ENCODE measurements at regions not wholly inside any gene's neighbourhood (a gene's known extent, or its start where the extent isn't known, plus 50 kb on each side); places are given as distances from the start of the nearest gene placed in this dataset.

DNA sequence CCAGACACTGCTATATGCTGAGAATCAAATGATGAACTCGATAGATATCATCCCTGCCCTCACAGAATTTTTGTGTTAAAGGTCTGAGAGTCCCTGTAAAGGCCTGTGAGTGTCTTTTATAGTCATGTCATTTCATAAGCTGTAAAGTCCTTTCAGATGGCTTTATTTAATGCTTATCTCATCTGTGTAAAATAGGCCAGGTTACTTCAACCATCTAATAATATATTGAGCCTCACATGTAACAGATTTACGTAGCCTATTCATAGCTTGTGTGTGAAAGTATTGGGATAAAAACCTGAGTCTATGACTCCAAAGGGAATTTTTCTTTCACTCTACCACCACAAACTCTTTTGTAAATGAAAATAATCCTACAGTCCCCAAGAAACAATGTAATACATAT lies 672.0 kb upstream of the SYT4 start:
- no peaks in the 10 kb centered on the region for H3K4me1 ChIP-seq (ENCODE audit: control insufficient read depth, extremely low read depth, insufficient read depth, low read length)
- no peaks in the 10 kb centered on the region for H3K9me3 ChIP-seq (ENCODE audit: control insufficient read depth, insufficient read depth, low read depth, low read length)
- H3K27me3 ChIP-seq (ENCODE audit: control insufficient read depth, insufficient read depth, low read length): no peaks in the 10 kb centered on the region
- no peaks in the 10 kb centered on the region for H4K20me1 ChIP-seq (ENCODE audit: control insufficient read depth, extremely low read depth, insufficient read depth, low read length)
- no peaks in the 10 kb centered on the region for H3K36me3 ChIP-seq (ENCODE audit: control insufficient read depth, insufficient read depth, low read length)
- H3K9ac ChIP-seq (ENCODE audit: insufficient read depth, low read length): no peak overlapping the region
- TF ChIP-seq, protein P1, sequence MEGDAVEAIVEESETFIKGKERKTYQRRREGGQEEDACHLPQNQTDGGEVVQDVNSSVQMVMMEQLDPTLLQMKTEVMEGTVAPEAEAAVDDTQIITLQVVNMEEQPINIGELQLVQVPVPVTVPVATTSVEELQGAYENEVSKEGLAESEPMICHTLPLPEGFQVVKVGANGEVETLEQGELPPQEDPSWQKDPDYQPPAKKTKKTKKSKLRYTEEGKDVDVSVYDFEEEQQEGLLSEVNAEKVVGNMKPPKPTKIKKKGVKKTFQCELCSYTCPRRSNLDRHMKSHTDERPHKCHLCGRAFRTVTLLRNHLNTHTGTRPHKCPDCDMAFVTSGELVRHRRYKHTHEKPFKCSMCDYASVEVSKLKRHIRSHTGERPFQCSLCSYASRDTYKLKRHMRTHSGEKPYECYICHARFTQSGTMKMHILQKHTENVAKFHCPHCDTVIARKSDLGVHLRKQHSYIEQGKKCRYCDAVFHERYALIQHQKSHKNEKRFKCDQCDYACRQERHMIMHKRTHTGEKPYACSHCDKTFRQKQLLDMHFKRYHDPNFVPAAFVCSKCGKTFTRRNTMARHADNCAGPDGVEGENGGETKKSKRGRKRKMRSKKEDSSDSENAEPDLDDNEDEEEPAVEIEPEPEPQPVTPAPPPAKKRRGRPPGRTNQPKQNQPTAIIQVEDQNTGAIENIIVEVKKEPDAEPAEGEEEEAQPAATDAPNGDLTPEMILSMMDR (conservative IDR thresholded peaks at IDR 0.05 in 1 of 2, IDR thresholded peaks at IDR 0.05 in 1 of 2; ENCODE audit: low read depth in 1 of 2, low read length in 2 of 2): no peak
- TF ChIP-seq EZH2 (IDR thresholded peaks at IDR 0.05; ENCODE audit: low read length, missing control alignments): no peak
- H3K4me2 ChIP-seq (ENCODE audit: extremely low read depth, insufficient read depth, low read length): no peak overlapping the region
- no peak for DNase-seq (ENCODE audit: low read depth in 2 of 2)
- H3K27ac ChIP-seq (ENCODE audit: insufficient read depth, low read length): no peak overlapping the region
- no peaks in the 10 kb centered on the region for H3K79me2 ChIP-seq (ENCODE audit: control insufficient read depth, insufficient read depth, low read length)
- no peak overlapping the region for H2AFZ ChIP-seq (ENCODE audit: low read length)
- no peak overlapping the region for H3K4me3 ChIP-seq (replicated peaks in 1 of 4; ENCODE audit: control extremely low read depth in 1 of 4, insufficient read depth in 1 of 4, low read depth in 3 of 4, low read length in 4 of 4)

DNA sequence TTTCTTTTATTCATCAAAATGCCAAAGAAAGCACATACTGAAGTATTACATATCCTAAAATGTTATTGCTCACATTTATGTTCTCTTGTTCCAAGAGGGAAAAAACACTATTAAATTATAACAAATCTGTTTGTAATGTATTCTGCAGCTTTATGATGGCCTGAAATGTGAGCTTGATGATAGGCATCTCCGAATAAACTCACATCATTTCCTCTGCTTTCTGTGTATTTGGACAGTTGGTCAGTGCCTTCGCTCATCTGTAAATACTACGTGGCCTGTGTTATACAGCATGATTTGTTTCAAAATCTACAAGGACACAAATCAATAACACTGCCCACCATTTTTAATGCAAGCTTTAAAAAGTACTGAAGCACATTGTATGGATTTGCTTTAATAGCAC lies 672.8 kb upstream of the SYT4 start:
- H3K9ac ChIP-seq (ENCODE audit: insufficient read depth, low read length): no peak overlapping the region
- TF ChIP-seq, protein P1 (conservative IDR thresholded peaks at IDR 0.05 in 1 of 2, IDR thresholded peaks at IDR 0.05 in 1 of 2; ENCODE audit: low read depth in 1 of 2, low read length in 2 of 2): no peak
- no peak for TF ChIP-seq EZH2 (IDR thresholded peaks at IDR 0.05; ENCODE audit: low read length, missing control alignments)
- H4K20me1 ChIP-seq (ENCODE audit: control insufficient read depth, extremely low read depth, insufficient read depth, low read length): no peaks in the 10 kb centered on the region
- no peak for DNase-seq (ENCODE audit: low read depth in 2 of 2)
- H3K36me3 ChIP-seq (ENCODE audit: control insufficient read depth, insufficient read depth, low read length): no peaks in the 10 kb centered on the region
- no peaks in the 10 kb centered on the region for H3K27me3 ChIP-seq (ENCODE audit: control insufficient read depth, insufficient read depth, low read length)
- H2AFZ ChIP-seq (ENCODE audit: low read length): no peak overlapping the region
- H3K4me2 ChIP-seq (ENCODE audit: extremely low read depth, insufficient read depth, low read length): no peak overlapping the region
- no peaks in the 10 kb centered on the region for H3K79me2 ChIP-seq (ENCODE audit: control insufficient read depth, insufficient read depth, low read length)
- no peak overlapping the region for H3K4me3 ChIP-seq (replicated peaks in 1 of 4; ENCODE audit: control extremely low read depth in 1 of 4, insufficient read depth in 1 of 4, low read depth in 3 of 4, low read length in 4 of 4)
- no peaks in the 10 kb centered on the region for H3K9me3 ChIP-seq (ENCODE audit: control insufficient read depth, insufficient read depth, low read depth, low read length)
- H3K4me1 ChIP-seq (ENCODE audit: control insufficient read depth, extremely low read depth, insufficient read depth, low read length): no peaks in the 10 kb centered on the region
- H3K27ac ChIP-seq (ENCODE audit: insufficient read depth, low read length): no peak overlapping the region

DNA sequence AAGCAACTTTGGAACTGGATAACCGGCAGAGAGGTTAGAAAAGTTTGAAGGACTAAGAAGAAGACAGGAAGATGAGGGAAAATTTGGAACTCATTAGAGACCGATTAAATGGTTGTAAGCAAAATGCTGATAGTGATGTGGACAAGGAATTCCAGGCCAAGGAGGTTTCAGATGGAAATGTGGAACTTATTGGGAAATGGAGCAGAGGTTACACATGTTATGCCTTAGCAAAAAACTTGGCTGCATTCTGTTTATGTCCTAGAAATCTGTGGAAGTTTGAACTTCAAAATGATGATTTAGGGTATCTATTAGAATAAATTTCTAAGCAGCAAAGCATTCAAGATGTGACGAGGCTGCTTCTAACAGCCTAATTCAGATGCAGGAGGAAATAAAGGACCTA lies 675.1 kb upstream of the SYT4 start:
- Histone ChIP-seq H3K9me3 (ENCODE audit: control insufficient read depth, insufficient read depth, low read depth, low read length) (no peaks in the 10 kb centered on the region), H3K27me3 (ENCODE audit: control insufficient read depth, insufficient read depth, low read length) (no peaks in the 10 kb centered on the region), H3K27ac (ENCODE audit: insufficient read depth, low read length) (no peak overlapping the region), H3K36me3 (ENCODE audit: control insufficient read depth, insufficient read depth, low read length) (no peaks in the 10 kb centered on the region), H3K4me2 (ENCODE audit: extremely low read depth, insufficient read depth, low read length) (no peak overlapping the region), H3K4me3 (replicated peaks in 1 of 4; ENCODE audit: control extremely low read depth in 1 of 4, insufficient read depth in 1 of 4, low read depth in 3 of 4, low read length in 4 of 4) (no peak overlapping the region), H3K79me2 (ENCODE audit: control insufficient read depth, insufficient read depth, low read length) (no peaks in the 10 kb centered on the region), H3K9ac (ENCODE audit: insufficient read depth, low read length) (no peak overlapping the region), H4K20me1 (ENCODE audit: control insufficient read depth, extremely low read depth, insufficient read depth, low read length) (no peaks in the 10 kb centered on the region), H2AFZ (ENCODE audit: low read length) (no peak overlapping the region), H3K4me1 (ENCODE audit: control insufficient read depth, extremely low read depth, insufficient read depth, low read length) (no peaks in the 10 kb centered on the region)
- DNase-seq (ENCODE audit: low read depth in 2 of 2): peak in 1 of 2 donors; percentile 23
- TF ChIP-seq, protein P1 (conservative IDR thresholded peaks at IDR 0.05 in 1 of 2, IDR thresholded peaks at IDR 0.05 in 1 of 2; ENCODE audit: low read depth in 1 of 2, low read length in 2 of 2): no peak
